Smooth muscle cell (in vitro differentiated cells): ENCODE measurements at regions not wholly inside any gene's neighbourhood (a gene's known extent, or its start where the extent isn't known, plus 50 kb on each side); places are given as distances from the start of the nearest gene placed in this dataset.

Source experiments
- DNase-seq: peaks from one replicate; lab custom pipeline; 2025; ENCODE audit not compliant: unreplicated experiment; lab: John Stamatoyannopoulos, UW
- H2AFZ ChIP-seq: fragments of 200-600 bp; sonication (generic); 2 replicates; pipeline ENCODE4 v1.6.0; 2016; ENCODE audit warnings: antibody characterized with exemption, low read depth, mild to moderate bottlenecking
- H3F3A ChIP-seq: fragments of 200-600 bp; sonication (generic); 2 replicates; pipeline ENCODE4 v1.6.0; 2017; ENCODE audit warnings: antibody characterized with exemption, low read depth
- H3K27ac ChIP-seq: fragments of 200-600 bp; sonication (generic); 2 replicates; pipeline ENCODE4 v1.5.1; 2016; ENCODE audit warnings: low read depth, mild to moderate bottlenecking
- H3K27me3 ChIP-seq: fragments of 200-600 bp; sonication (generic); 2 replicates; pipeline ENCODE4 v1.6.1; 2016; ENCODE audit warnings: low read depth, mild to moderate bottlenecking
- H3K36me3 ChIP-seq: fragments of 200-600 bp; sonication (generic); 2 replicates; pipeline ENCODE4 v1.5.1; 2016; ENCODE audit warnings: low read depth
- H3K4me1 ChIP-seq: fragments of 200-600 bp; sonication (generic); 2 replicates; pipeline ENCODE4 v1.5.1; 2016; ENCODE audit warnings: low read depth
- H3K4me2 ChIP-seq: fragments of 200-600 bp; sonication (generic); 2 replicates; pipeline ENCODE4 v1.6.0; 2016; ENCODE audit warnings: mild to moderate bottlenecking
- H3K4me3 ChIP-seq: fragments of 200-600 bp; sonication (generic); 2 replicates; pipeline ENCODE4 v1.5.1; 2016; ENCODE audit warnings: mild to moderate bottlenecking
- H3K79me2 ChIP-seq: fragments of 200-600 bp; sonication (generic); 2 replicates; pipeline ENCODE4 v1.6.0; 2016; ENCODE audit warnings: low read depth, mild to moderate bottlenecking
- H3K9ac ChIP-seq: fragments of 200-600 bp; sonication (generic); 2 replicates; pipeline ENCODE4 v1.6.0; 2016; ENCODE audit warnings: low read depth
- H3K9me3 ChIP-seq: fragments of 200-600 bp; sonication (generic); replicated peaks from 2 replicates; pipeline ENCODE4 v1.5.1; 2016; ENCODE audit warnings: low read depth
- H4K20me1 ChIP-seq: fragments of 200-600 bp; sonication (generic); 2 replicates; pipeline ENCODE4 v1.6.0; 2016; ENCODE audit warnings: low read depth
- WGBS: methylation state at CpG from one replicate; pipeline ENCODE4 v1.1.7; 2016; ENCODE audit warnings: low lambda C conversion rate; 5-methylcytosine and 5-hydroxymethylcytosine counted together
- TF ChIP-seq, protein P1 (sequence below): fragments of 200-600 bp; sonication (generic); IDR thresholded peaks from 2 replicates; pipeline ENCODE4 v1.5.1; 2017; ENCODE audit warnings: borderline replicate concordance, mild to moderate bottlenecking, antibody characterized with exemption; ENCODE audit not compliant: insufficient read depth, poor library complexity, severe bottlenecking

DNA sequence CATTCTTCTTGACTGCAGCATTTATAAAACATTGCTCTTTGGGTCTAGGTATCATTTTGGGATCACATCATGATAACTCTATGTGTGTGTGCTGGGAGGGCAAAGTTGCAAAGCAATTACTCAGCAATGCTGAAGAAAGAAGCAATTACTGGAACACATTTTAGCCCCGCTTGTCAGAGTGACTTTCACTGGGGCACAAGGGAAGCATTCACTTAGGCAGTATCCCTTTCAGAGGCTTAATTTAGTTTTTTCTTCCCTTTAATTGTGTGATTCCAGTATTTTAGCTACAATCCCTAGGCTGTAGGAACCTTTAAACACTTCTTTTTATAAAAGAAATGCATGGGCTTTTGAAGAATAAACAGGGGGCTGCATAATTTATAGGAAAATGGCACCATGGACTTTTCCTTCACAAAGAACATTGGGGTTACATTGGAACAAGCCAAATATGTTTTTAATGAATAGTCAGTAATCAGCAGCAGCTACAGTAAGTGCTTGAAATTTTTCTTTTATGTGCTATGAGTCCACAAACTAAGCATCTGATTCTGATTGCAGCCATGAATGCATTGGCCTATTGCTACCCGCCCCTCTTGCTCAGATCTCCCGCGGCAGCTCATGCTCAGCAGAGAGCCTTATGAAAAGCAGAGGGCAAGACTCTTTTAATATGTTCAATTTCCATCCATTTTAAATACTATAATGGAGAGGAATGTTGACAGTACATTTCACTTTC, 51.2 kb upstream of the NXPH1 start:
- H4K20me1 ChIP-seq = no peaks in the 10 kb centered on the region
- no peak overlapping the region for H3K27ac ChIP-seq
- H3K27me3 ChIP-seq = no peaks in the 10 kb centered on the region
- H2AFZ ChIP-seq = no peak overlapping the region
- H3K9ac ChIP-seq = no peak overlapping the region
- no peaks in the 10 kb centered on the region for H3F3A ChIP-seq
- no peaks in the 10 kb centered on the region for H3K36me3 ChIP-seq
- no peak overlapping the region for H3K4me3 ChIP-seq
- DNase-seq = no peak
- no peak overlapping the region for H3K4me2 ChIP-seq
- H3K9me3 ChIP-seq = no peaks in the 10 kb centered on the region
- H3K79me2 ChIP-seq = no peaks in the 10 kb centered on the region
- TF ChIP-seq, protein P1, sequence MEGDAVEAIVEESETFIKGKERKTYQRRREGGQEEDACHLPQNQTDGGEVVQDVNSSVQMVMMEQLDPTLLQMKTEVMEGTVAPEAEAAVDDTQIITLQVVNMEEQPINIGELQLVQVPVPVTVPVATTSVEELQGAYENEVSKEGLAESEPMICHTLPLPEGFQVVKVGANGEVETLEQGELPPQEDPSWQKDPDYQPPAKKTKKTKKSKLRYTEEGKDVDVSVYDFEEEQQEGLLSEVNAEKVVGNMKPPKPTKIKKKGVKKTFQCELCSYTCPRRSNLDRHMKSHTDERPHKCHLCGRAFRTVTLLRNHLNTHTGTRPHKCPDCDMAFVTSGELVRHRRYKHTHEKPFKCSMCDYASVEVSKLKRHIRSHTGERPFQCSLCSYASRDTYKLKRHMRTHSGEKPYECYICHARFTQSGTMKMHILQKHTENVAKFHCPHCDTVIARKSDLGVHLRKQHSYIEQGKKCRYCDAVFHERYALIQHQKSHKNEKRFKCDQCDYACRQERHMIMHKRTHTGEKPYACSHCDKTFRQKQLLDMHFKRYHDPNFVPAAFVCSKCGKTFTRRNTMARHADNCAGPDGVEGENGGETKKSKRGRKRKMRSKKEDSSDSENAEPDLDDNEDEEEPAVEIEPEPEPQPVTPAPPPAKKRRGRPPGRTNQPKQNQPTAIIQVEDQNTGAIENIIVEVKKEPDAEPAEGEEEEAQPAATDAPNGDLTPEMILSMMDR = no peak
- 77% methylated on average over 4 of the region's 4 CpGs for WGBS
- H3K4me1 ChIP-seq = no peaks in the 10 kb centered on the region
